ENCODE measurements at regions not wholly inside any gene's neighbourhood (a gene's known extent, or its start where the extent isn't known, plus 50 kb on each side); places are given as distances from the start of the nearest gene placed in this dataset.

DNA sequence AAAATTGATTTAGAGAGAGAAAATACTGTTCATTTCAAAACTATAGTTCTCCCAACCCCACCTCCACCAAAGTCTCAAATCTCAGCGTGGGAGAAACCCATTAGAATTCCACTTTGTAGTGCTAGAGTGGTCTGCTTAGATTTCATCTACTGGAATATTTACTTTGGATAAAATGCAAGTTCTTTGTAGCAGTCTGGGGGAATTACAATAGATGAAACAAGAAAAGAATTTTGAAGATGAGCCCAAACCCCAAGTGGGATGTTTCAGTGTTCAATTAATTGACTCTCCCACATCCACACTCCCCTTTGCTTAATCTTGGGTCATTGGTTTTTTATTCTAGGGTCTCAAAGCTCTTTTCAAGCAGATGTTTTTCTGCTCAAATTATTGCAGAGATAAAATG lies 97.8 kb downstream of the RPL22L1 start:
- TF ChIP-seq, protein P1, sequence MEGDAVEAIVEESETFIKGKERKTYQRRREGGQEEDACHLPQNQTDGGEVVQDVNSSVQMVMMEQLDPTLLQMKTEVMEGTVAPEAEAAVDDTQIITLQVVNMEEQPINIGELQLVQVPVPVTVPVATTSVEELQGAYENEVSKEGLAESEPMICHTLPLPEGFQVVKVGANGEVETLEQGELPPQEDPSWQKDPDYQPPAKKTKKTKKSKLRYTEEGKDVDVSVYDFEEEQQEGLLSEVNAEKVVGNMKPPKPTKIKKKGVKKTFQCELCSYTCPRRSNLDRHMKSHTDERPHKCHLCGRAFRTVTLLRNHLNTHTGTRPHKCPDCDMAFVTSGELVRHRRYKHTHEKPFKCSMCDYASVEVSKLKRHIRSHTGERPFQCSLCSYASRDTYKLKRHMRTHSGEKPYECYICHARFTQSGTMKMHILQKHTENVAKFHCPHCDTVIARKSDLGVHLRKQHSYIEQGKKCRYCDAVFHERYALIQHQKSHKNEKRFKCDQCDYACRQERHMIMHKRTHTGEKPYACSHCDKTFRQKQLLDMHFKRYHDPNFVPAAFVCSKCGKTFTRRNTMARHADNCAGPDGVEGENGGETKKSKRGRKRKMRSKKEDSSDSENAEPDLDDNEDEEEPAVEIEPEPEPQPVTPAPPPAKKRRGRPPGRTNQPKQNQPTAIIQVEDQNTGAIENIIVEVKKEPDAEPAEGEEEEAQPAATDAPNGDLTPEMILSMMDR (IDR thresholded peaks at IDR 0.05) = no peak
- TF ChIP-seq POLR2AphosphoS5 (IDR thresholded peaks at IDR 0.05; ENCODE audit: low read depth, low read length) (no peak), TCF7L2 (IDR thresholded peaks at IDR 0.05; ENCODE audit: low read depth, low read length) (no peak), SIN3A (IDR thresholded peaks at IDR 0.05; ENCODE audit: borderline replicate concordance, insufficient read depth, low read depth, low read length) (no peak)
- TF ChIP-seq, protein P2, sequence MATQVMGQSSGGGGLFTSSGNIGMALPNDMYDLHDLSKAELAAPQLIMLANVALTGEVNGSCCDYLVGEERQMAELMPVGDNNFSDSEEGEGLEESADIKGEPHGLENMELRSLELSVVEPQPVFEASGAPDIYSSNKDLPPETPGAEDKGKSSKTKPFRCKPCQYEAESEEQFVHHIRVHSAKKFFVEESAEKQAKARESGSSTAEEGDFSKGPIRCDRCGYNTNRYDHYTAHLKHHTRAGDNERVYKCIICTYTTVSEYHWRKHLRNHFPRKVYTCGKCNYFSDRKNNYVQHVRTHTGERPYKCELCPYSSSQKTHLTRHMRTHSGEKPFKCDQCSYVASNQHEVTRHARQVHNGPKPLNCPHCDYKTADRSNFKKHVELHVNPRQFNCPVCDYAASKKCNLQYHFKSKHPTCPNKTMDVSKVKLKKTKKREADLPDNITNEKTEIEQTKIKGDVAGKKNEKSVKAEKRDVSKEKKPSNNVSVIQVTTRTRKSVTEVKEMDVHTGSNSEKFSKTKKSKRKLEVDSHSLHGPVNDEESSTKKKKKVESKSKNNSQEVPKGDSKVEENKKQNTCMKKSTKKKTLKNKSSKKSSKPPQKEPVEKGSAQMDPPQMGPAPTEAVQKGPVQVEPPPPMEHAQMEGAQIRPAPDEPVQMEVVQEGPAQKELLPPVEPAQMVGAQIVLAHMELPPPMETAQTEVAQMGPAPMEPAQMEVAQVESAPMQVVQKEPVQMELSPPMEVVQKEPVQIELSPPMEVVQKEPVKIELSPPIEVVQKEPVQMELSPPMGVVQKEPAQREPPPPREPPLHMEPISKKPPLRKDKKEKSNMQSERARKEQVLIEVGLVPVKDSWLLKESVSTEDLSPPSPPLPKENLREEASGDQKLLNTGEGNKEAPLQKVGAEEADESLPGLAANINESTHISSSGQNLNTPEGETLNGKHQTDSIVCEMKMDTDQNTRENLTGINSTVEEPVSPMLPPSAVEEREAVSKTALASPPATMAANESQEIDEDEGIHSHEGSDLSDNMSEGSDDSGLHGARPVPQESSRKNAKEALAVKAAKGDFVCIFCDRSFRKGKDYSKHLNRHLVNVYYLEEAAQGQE (IDR thresholded peaks at IDR 0.05; ENCODE audit: insufficient read depth in 1 of 2, low read depth in 2 of 2, low read length in 1 of 2) = no peak

All from Panc1 (cell line).